HL-60 (cell line): ENCODE measurements at regions not wholly inside any gene's neighbourhood (a gene's known extent, or its start where the extent isn't known, plus 50 kb on each side); places are given as distances from the start of the nearest gene placed in this dataset.

ENCODE experiments used
- CTCF ChIP-seq: IDR thresholded peaks from one replicate; pipeline ENCODE4 v1.5.1; 2011; ENCODE audit warnings: low read length, control low read depth, inconsistent platforms; ENCODE audit not compliant: insufficient read depth
- GABPA ChIP-seq: IDR thresholded peaks from 2 replicates; pipeline ENCODE4 v1.6.1; 2012; ENCODE audit warnings: low read depth
- POLR2AphosphoS5 ChIP-seq: IDR thresholded peaks from 2 replicates; pipeline ENCODE4 v1.6.1; 2012; ENCODE audit warnings: low read depth
- SPI1 ChIP-seq: IDR thresholded peaks from 2 replicates; pipeline ENCODE4 v1.6.1; 2012; ENCODE audit warnings: low read depth, mild to moderate bottlenecking, borderline replicate concordance
- TF ChIP-seq, protein P1 (sequence below): IDR thresholded peaks from 2 replicates; pipeline ENCODE4 v1.6.1; 2012; ENCODE audit warnings: low read depth; ENCODE audit not compliant: insufficient replicate concordance

- TF ChIP-seq, protein P1, sequence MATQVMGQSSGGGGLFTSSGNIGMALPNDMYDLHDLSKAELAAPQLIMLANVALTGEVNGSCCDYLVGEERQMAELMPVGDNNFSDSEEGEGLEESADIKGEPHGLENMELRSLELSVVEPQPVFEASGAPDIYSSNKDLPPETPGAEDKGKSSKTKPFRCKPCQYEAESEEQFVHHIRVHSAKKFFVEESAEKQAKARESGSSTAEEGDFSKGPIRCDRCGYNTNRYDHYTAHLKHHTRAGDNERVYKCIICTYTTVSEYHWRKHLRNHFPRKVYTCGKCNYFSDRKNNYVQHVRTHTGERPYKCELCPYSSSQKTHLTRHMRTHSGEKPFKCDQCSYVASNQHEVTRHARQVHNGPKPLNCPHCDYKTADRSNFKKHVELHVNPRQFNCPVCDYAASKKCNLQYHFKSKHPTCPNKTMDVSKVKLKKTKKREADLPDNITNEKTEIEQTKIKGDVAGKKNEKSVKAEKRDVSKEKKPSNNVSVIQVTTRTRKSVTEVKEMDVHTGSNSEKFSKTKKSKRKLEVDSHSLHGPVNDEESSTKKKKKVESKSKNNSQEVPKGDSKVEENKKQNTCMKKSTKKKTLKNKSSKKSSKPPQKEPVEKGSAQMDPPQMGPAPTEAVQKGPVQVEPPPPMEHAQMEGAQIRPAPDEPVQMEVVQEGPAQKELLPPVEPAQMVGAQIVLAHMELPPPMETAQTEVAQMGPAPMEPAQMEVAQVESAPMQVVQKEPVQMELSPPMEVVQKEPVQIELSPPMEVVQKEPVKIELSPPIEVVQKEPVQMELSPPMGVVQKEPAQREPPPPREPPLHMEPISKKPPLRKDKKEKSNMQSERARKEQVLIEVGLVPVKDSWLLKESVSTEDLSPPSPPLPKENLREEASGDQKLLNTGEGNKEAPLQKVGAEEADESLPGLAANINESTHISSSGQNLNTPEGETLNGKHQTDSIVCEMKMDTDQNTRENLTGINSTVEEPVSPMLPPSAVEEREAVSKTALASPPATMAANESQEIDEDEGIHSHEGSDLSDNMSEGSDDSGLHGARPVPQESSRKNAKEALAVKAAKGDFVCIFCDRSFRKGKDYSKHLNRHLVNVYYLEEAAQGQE, result no peak
- TF ChIP-seq CTCF, result no peak
- no peak for TF ChIP-seq POLR2AphosphoS5
- no peak for TF ChIP-seq GABPA
- no peak for TF ChIP-seq SPI1
Observed at GRCh38 chr12:63495974-63496373, 172.3 kb downstream of the DPY19L2 start.
